ENCODE measurements at regions not wholly inside any gene's neighbourhood (a gene's known extent, or its start where the extent isn't known, plus 50 kb on each side); places are given as distances from the start of the nearest gene placed in this dataset.

- no peak for DNase-seq (ENCODE audit: low spot score)
Measured at GRCh38 chr1:59124166-59124565, 172.7 kb upstream of the FGGY start.

GRCh38 chr1:59125154-59125553, 171.7 kb upstream of the FGGY start:
- no peak for DNase-seq (ENCODE audit: low spot score)

GRCh38 chr1:59125676-59126320, 171.1 kb upstream of the FGGY start:
- DNase-seq (ENCODE audit: low spot score), result no peak

- no peak for DNase-seq (ENCODE audit: low spot score)
Measured at GRCh38 chr1:59126366-59126765, 170.5 kb upstream of the FGGY start.

GRCh38 chr1:59128239-59128736, 168.6 kb upstream of the FGGY start:
- DNase-seq (ENCODE audit: low spot score), result no peak

- DNase-seq (ENCODE audit: low spot score), result no peak
Measured at GRCh38 chr1:59128784-59129227, 168.1 kb upstream of the FGGY start.

- no peak for DNase-seq (ENCODE audit: low spot score)
Measured at GRCh38 chr1:59132295-59132694, 164.6 kb upstream of the FGGY start.

GRCh38 chr1:59133997-59134396, 162.9 kb upstream of the FGGY start:
- DNase-seq (ENCODE audit: low spot score), result no peak

- no peak for DNase-seq (ENCODE audit: low spot score)
Measured at GRCh38 chr1:59135761-59136255, 161.1 kb upstream of the FGGY start.

GRCh38 chr1:59136541-59137275, 160.2 kb upstream of the FGGY start:
- no peak for DNase-seq (ENCODE audit: low spot score)

GRCh38 chr1:59137276-59137615, 159.6 kb upstream of the FGGY start:
- DNase-seq (ENCODE audit: low spot score), result no peak

GRCh38 chr1:59137968-59138367, 158.9 kb upstream of the FGGY start:
- no peak for DNase-seq (ENCODE audit: low spot score)

- peak; percentile 49 for DNase-seq (ENCODE audit: low spot score)
Measured at GRCh38 chr1:59138402-59138801, 158.5 kb upstream of the FGGY start.

GRCh38 chr1:59139396-59139795, 157.5 kb upstream of the FGGY start:
- DNase-seq (ENCODE audit: low spot score), result no peak

GRCh38 chr1:59141267-59141863, 155.5 kb upstream of the FGGY start:
- DNase-seq (ENCODE audit: low spot score), result no peak

- no peak for DNase-seq (ENCODE audit: low spot score)
Measured at GRCh38 chr1:59142311-59143132, 154.4 kb upstream of the FGGY start.

GRCh38 chr1:59143133-59143487, 153.8 kb upstream of the FGGY start:
- DNase-seq (ENCODE audit: low spot score), result peak; percentile 54

GRCh38 chr1:59143811-59144210, 153.1 kb upstream of the FGGY start:
- no peak for DNase-seq (ENCODE audit: low spot score)

GRCh38 chr1:59144959-59145358, 151.9 kb upstream of the FGGY start:
- no peak for DNase-seq (ENCODE audit: low spot score)

- DNase-seq (ENCODE audit: low spot score), result no peak
Measured at GRCh38 chr1:59146056-59146455, 150.8 kb upstream of the FGGY start.

- peak; percentile 43 for DNase-seq (ENCODE audit: low spot score)
Measured at GRCh38 chr1:59146651-59147358, 150.1 kb upstream of the FGGY start.

GRCh38 chr1:59149435-59149834, 147.5 kb upstream of the FGGY start:
- no peak for DNase-seq (ENCODE audit: low spot score)

Measured in Ammon's horn (tissue), 1 donor.